CMK (cell line): ENCODE measurements at regions not wholly inside any gene's neighbourhood (a gene's known extent, or its start where the extent isn't known, plus 50 kb on each side); places are given as distances from the start of the nearest gene placed in this dataset.
"Not testable (repeated sequence)": the region's sequence is repeated elsewhere in the genome, so short reads cannot be mapped to it uniquely, and the experiment has no call there.

Source experiments
- DNase-seq: peaks from one replicate; pipeline ENCODE4 v3.0.0-alpha.2; 2010; ENCODE audit warnings: low read depth

DNA sequence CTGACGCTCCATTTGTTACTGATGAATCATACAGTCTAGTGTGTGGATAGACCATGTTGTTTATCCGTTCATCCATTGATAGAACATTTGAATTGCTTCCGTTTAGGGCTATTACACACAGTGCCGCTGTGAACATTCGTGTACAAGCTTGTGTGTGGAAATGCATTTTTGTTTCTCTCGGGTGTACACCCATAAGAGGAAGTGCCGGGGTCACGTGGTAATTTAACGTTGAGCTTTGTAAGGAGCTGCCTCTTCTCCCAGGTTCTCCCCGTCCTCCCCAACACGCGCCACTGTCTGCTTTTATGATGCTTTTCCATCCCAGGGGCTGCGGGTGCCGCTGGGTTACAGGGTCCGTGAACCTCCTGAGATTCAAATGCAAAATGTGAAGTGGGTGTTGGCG, 142.3 kb downstream of the IGLL1 start:
- DNase-seq: no peak

DNA sequence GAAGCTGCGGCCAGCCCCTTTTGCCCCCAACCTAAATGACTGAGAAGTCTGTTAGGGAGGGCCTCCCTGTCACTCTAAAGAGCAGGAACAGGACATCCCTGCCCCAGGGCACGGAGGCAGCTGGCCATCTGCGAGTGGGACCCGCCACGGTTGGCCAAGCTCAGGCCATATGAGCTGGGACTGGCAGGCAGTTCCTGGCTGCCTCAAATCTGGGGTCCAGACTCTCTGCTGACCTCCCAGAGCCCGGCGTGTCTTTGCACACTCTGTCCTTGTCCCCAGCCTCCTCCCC, 143.0 kb downstream of the IGLL1 start:
- DNase-seq: not testable (repeated sequence)

DNA sequence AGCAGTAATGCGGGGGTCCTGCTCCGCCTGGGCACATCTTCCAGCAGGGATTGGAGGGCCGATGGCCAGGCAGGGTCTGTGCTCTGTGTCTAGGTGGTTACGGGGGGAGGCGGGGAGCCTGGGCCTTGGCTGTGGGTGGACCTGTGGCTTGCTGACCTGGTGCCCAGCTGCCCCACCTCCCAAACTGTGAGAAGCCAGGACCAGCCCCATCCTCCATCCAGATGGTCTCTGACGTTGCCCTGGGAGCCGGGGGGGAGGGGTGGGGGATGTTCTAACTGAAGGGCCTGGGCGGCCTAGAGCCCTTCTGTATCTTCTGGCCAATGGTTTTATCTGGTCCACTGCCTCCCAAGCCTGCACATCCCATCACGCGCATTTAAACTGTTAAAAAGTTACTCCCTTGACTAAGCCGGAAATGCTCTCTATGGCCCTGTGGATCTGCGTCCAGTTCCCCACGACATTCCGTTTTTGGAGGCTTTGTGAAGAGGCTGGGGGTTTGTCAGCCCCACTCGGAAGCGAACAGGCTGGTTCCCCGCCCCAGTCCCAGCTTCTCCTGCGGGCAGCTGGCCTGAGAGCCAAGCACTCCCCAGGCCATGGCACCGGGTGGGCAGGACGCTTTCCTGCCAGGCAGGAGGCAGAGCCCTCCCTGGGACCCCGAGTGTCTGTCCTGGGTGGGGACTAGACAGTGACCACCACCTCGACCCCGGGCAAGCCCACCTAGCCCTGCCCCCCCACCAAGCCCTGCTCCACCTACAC, 143.6 kb downstream of the IGLL1 start:
- not testable (repeated sequence) for DNase-seq

DNA sequence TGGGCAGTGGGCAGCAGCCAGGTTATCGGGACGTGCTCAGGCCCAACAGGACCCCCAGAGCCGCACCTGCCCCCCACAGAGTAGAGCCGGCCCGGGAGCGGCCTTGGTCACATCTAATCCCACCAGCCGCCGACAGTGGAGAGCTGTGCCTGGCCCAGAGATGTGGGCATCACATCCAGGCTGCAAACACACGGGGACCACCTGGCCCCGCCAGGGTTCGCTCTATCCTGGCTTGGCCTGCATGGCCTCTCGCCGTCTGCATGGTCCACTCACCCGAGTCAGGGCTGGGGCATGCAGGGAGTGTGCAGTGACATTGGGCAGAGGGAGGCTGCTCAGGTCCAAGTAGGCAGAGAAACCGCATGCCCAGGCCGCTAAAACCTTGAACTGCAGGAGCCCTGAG, 144.9 kb downstream of the IGLL1 start:
- not testable (repeated sequence) for DNase-seq

DNA sequence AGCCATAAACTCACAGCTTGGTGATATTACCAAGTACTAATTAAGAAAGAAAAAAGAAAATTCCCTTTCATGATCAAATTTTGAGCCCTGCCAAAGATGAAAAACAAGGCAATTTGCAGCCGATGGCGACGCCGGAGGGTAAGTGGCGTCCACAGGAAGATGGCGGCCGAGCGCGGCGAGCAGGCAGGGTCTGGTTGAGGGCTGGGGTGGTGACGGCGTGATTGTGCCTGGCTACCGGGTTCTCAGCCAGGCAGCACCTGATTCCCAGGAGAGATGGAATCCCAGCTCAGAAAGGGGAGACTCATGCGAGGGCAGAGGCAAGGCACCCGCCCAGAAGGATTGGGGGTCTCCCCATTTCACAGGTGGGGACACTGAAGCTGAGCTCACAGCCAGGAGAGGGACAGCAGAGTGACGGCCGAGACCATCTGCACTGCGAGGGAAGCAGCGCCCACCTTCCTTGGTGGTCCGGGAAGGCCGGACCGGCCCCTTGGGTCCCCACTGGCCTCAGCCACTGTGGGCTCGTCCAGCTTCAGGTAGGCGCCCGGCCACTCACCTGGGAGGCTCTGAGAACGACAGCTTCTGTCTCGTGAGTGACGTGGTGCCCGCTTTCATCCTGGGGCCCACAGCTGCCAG, 145.8 kb downstream of the IGLL1 start:
- not testable (repeated sequence) for DNase-seq

DNA sequence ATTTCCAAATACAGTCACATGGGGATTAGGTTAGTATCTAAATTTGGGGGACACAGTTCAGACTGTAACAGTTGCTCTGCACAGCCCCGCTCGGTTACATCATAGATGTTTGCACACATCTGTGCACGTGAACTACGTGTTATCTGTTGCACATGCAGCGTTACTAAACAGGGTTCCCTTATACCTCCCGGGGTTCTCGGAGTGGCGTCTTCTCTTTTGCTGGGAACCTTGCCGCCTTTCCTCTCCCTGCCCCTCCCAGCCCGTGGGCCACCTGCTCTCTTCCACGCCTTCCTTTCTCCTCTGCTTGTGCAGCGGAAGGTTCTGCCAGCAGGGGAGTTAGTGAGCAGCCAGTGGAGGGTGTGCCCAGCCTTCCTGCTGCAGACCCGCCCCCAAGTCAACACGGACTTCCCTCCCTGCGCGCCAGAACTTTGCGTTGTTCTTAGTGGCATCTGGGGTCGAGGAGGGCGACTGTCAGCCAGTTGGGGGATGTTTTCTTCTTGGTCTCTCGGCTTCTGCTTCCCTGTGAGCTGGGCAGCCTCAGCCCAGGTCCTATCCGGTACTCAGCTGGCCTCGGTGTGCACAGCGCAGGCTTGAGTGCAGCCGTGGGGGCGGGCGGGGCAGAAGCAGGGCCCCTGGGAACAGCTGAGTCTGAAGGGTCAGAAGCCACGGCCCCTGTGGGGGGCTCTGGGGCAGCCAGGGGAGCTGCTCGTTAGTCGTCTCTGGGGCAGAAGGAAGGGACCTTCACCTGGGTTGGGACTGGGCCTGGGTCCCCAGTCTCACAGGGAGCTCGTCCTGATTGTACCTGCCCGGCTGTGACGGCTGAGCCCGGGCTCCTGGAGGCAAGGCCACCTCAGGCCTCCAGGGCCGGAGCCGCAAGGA, 146.7 kb downstream of the IGLL1 start:
- DNase-seq: peak; percentile 59

DNA sequence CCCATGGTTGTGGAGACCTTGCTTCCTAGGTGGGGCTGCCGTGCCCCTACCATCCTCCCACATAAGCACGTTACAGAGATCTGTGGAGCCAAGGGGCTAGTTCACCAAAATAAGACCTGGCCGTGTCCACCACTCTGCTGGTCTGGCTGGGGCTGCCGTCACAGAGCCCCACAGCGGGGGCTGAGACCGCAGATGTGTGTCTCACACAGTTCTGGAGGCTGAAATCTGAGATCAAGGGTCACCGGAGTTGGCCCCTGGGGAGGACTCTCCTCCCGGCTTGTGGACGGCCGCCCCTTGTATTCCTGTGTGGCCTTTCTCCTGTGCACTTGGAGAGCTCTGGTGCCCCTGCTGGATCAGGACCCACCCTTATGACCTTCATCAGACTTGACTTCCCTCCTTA, 147.4 kb downstream of the IGLL1 start:
- DNase-seq: not testable (repeated sequence)

DNA sequence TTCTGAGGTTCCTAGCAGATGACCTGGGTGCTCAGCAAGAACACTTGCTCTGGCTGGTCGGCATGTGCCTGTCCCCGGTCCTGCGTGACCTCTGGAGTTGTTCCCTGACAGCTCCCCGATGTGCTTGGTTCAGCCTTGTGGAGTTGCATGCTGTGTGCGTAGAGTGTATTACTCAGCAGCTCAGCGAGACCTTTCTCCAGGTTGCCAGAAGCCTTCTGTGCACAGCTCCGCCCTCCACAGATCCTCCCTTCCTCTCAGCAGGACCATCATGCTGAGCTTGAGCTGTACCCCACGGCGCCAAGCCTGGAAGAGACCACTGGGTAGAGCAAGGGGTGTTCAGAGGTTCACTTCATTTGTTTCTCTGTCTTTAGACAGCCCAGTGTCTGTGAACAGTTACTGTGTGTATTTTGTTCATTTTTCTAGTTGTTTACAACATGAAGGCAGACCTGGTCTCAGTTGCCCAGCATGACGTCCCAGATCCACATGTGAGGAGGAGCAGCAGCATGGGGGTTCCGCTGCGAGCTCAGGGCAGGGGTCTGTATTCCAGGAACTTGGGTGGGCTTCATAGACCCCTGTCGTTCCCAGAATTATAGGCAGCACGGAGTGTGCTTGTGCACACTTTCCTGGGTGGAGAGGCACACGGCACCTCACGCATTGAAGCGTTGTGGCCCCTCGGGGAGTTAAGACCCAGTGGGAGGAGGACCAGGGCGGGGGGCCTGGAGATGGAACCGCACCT, 148.6 kb downstream of the IGLL1 start:
- peak; percentile 12 for DNase-seq

DNA sequence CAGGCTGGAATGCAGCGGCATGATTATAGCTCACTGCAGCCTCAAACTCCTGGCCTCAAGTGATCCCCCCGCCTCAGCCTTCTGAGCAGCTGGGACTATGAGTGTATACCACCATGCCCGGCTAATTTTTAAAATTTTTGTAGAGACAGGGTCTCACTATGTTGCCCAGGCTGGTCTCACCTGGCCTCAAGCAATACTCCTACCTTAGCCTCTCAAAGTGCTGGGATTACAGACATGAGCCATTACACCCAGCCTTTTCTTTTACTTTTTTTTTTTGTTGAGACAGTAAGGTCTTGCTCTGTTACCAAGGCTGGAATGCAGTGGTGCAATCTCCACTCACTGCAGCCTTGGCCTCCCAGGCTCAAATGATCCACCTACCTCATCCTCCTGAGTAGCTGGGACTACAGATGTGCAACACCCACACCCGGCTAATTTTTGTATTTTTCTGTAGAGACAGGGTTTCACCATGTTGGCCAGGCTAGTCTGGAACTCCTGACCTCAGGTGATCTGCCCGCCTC, 155.5 kb downstream of the IGLL1 start:
- DNase-seq: not testable (repeated sequence)

DNA sequence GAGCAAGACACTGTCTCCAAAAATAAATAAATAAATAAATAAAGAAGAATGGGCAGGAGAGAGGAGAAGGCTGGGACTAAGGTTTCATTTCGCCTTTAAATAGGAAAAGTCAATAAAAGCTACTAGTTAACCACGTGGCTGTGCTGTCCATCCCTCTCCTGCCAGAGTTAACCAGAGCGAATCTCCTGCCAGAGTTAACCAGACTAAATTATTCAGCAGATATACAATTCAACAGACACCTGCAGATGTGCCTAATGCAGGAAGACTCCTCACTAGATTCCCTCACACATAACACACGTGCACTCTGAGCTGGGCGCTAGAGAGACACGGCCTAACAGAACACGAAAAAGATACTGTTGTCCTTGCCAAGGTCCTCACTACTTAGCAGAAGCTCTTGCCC, 156.1 kb downstream of the IGLL1 start:
- no peak for DNase-seq

DNA sequence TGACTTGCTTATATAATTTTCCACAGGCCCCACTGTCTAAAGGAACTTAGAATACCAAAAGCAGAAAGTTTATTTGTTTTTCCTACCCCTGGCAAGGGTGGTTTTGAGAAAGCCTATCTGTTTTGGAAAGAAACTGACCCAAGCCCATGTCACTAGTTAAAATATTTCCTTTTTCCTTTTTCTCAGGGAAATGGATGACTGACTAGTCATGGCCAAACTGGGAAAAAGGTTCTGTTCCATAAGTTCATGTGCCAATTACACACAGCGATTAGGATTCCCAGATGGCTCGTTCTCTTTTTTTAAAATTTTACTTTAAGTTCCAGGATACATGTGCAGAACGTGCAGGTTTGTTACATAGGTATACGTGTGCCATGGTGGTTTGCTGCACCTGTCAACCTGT, 157.8 kb downstream of the IGLL1 start:
- DNase-seq: not testable (repeated sequence)

DNA sequence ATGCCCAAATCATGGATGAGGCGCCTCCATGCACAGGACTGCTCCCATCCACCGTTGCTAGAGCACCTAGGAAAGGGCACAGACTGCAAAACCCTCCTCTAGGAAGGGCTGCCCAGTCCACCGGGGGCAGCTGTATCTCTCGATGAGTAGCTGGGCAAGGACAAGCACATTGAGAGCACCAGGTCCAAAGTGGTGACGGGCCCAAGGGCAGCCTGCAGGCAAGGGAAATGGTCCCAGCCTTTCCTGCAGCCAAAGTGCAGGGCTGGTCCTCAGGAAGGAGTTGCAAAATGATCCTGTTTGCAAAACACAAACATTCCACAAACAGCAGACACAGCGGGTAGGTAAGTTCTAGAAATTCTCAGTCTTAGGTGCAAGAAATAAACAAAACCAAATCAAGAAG, 158.8 kb downstream of the IGLL1 start:
- DNase-seq: not testable (repeated sequence)

DNA sequence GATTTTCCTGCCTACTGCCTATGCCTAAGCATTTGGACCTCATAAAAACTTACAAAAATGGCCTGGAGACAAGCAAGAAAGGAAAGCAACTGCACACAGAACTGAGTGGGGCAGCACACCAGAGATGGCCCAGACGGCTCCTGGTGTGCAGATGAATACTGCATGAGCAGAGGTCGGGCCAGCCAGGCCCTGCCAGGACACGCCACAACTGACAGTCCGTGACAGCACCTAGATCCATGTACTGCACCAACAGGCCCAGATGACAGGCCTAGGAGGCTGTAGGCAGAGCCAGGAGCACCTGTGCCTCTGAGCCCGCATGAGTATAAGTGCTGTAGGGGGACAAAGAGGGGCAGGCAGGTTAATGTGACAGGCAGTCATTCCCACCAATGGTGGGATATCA, 160.2 kb downstream of the IGLL1 start:
- DNase-seq: no peak

DNA sequence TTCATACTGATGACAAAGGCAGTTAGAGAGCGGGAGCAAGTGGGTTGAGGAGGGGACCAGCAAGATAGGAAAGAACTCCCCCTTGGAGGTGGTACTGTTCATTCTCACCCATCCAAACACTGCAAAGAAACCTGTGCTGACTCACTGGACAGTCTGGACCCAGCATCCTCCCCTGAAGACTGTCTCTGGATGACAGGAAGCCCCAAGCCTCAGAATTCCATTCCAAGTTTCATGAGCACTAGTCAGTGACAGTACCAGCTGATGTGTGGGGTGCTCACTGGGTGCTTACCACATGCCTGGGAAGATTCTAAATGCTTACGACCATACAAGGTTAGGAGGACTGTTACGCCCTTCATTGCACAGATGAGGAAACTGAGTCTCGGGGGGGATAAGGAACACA, 160.9 kb downstream of the IGLL1 start:
- DNase-seq: no peak

DNA sequence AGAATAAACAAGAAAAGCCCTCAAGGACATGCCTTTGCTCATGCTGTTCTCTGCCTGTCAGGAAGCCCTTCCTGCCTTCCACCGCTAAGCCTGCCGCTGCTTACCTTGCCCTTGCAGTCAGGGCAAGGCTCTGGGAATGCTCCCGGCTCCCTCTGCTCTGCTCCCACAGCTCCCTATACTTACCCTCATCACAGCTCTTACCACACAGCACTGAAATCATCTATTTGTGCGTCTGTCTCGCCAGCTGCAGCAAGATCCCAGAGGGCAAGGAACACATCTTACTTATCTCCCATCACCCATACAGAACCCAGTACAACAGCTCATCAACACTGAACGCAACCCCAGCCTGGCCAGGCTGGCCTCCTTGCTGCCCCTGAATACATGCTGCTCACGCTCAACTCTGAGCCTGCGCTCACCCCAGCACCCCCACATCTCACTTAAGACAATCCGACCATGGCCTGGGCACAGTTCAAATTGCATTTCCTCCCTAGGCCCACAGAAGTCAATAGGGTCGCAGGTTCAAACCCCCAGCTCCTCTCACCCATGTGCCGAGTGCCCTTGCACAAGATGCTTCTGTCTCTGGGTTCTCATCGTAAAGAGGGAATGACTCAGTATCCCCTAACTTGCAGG, 161.8 kb downstream of the IGLL1 start:
- no peak for DNase-seq

DNA sequence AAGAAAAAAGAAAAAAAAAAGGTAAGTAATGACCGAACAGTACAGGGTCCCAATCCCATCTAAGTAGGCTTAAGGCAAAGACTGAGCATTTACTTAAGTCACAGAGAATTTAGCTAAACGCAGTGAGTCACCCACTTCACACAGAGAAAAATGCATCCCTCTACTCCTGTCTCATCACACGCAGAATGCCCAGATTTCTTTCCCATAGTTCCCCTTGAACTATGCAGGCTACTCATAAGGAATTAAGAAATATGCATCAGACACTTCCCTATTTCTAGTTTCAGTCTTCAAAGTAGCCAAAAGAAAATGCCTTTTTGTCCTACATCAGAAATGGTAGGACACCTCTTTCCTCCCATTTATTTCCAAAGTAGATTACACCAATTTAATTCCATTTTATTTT, 162.8 kb downstream of the IGLL1 start:
- not testable (repeated sequence) for DNase-seq

DNA sequence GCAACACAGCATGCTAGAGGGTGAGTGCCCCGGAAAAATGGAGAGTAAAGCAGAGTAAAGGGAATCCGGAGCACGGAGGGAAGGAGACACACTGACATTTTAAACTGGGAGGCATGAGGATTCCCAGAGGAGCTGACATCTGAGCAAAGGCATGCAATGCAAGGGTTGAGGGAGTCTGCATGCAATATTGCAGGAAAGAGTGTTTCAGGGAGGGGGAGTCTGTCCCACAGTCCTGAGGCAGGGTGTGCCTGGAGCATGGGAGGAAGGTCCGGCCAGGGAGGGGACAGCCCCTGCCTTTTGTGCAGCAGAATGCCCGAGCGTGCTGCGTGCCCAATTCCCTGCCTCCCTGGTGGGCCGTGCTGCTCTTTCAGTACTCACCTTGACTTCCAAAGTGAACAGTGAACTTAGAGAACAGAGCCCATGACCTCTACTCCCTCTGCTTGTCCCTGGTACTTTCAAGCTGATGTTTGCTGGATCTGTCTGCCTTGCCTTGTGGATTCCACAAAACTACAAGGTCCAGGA, 163.9 kb downstream of the IGLL1 start:
- not testable (repeated sequence) for DNase-seq

DNA sequence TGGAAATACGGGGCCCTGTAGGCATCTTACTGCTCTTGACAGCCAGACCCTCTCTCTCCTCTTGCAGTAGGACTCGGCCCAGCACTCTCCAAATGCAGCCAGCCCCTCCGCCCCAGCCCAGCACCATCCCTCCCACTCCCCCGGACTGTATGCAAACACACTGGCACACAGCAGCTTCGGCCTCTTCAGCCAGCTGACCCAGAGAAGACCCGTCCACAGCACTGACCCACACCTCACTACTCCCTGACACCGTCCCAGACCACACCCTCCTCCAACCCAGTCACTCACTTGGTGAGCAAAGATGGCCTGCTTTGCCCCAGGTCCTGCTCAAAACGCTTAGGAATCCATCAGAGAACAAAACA, 164.6 kb downstream of the IGLL1 start:
- no peak for DNase-seq

DNA sequence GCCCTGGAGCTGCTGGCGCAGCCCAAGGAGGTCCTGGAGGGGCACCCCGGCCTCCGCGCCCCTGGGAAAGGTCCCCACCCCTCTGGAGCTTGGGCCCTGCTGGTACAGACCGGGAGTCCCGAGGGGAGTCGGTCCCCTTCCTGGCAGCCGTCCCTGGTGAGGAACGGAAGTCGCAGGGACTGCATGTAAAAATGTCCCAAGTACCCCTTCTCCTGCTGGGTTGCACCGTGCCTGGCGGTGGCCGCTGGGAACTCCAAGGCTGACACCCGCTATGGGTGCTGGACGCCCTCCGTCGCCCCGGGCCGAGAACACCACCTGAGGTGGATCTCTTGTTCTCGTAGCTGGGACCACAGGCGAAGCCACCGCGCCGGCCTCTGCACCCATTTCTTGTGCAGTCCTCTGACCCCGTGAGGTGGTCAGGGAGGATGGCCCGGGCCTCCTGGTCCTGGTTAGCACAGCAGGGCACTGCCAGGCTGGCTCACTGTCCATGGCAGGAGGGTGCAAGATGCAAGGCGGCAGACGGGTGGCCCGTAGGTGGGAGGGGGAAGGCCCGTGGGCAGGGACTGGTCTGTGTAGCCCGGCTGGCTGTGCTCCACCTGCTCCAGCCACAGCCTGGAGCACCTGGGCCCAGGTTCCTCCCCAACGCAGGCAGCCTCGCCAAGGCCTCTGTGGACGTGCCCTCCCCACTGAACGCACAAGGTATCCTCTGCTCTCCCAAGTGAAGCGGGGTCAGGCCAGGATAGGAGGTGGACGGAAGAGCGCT, 165.2 kb downstream of the IGLL1 start:
- DNase-seq: no peak

DNA sequence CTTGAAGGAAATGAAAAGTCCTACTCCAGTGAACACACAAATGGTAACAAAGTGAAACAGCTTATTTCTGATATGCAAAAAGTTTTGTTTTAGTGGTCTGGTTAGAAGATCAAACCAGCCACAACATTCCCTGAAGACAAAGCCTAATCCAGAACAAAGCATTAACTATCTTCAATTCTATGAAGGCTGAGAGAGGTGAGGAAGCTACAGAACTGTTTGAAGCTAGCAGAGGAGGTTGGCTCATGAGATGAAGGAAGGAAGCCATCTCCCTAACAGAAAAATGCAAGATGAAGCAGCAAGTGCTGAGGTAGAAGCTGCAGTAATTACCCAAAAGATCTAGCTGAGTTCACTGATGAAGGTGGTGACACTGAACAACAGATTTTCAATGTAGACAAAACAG, 168.4 kb downstream of the IGLL1 start:
- no peak for DNase-seq

DNA sequence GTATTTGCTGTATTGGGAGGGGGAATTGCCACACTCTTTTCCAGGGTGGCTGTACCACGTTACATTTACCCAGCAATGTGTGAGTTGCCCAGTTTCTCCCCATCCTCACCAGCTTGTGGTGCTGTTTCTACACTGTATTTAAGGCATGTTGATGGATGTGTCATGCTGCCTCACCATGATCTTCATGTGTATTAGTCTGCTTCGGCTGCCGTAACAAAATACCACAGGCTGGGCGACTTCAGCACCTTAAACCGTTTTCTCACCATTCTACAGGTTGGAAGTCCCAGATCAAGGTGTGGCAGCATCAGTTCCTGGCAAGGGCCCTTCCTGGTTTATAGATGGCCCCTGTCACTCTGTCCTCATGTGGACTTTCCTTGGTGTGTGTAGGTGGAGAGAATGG, 169.7 kb downstream of the IGLL1 start:
- DNase-seq: no peak
